Suprapubic skin (tissue), 4 donors: ENCODE measurements at regions not wholly inside any gene's neighbourhood (a gene's known extent, or its start where the extent isn't known, plus 50 kb on each side); places are given as distances from the start of the nearest gene placed in this dataset.

Experiments used
- DNase-seq, 2 donors: peaks; one replicate each; pipeline ENCODE4 v3.0.0-alpha.2; 2019; ENCODE audit warnings: low spot score in 2 of 2
- H3K27ac ChIP-seq: fragments of 200-600 bp; sonication (generic); one replicate; pipeline ENCODE4 v1.5.1; 2019
- H3K27me3 ChIP-seq: fragments of 200-600 bp; sonication (generic); one replicate; pipeline ENCODE4 v1.5.1; 2019
- H3K36me3 ChIP-seq: fragments of 200-600 bp; sonication (generic); one replicate; pipeline ENCODE4 v1.5.1; 2019
- H3K4me1 ChIP-seq: fragments of 200-600 bp; sonication (generic); one replicate; pipeline ENCODE4 v1.5.1; 2019
- H3K4me3 ChIP-seq: fragments of 200-600 bp; sonication (generic); one replicate; pipeline ENCODE4 v1.5.1; 2019; ENCODE audit warnings: mild to moderate bottlenecking
- H3K9me3 ChIP-seq: fragments of 200-600 bp; sonication (generic); one replicate; pipeline ENCODE4 v1.5.1; 2019
- CTCF ChIP-seq, 2 donors: fragments of 200-600 bp in 1 of 2; fragments of 450-650 bp in 1 of 2; sonication (generic) in 1 of 2; IDR thresholded peaks; one replicate each; pipeline ENCODE4 v1.5.1; 2016 to 2019; ENCODE audit warnings: antibody characterized with exemption in 2 of 2, mild to moderate bottlenecking in 1 of 2, moderate library complexity in 1 of 2
- EP300 ChIP-seq: sonication (generic); formaldehyde crosslinking; IDR thresholded peaks from one replicate; pipeline ENCODE4 v1.6.1; 2017; ENCODE audit warnings: antibody characterized with exemption
- POLR2A ChIP-seq, 2 donors: fragments of 450-650 bp; IDR thresholded peaks; one replicate each; pipeline ENCODE4 v1.6.1; 2017; ENCODE audit warnings: antibody characterized with exemption in 2 of 2, mild to moderate bottlenecking in 2 of 2, moderate library complexity in 2 of 2
- POLR2AphosphoS5 ChIP-seq, 3 donors: sonication (generic); formaldehyde crosslinking; IDR thresholded peaks; one replicate each; pipeline ENCODE4 v1.6.1; 2017; ENCODE audit warnings: antibody characterized with exemption in 3 of 3
- WGBS: methylation state at CpG from one replicate; pipeline ENCODE4 v1.1.5; 2018; 5-methylcytosine and 5-hydroxymethylcytosine counted together

GRCh38 chr20:21947406-21947805 is 241.9 kb downstream of the PAX1 start:
- Histone ChIP-seq H3K36me3 (no peaks in the 10 kb centered on the region), H3K4me1 (no peaks in the 10 kb centered on the region), H3K9me3 (no peaks in the 10 kb centered on the region), H3K4me3 (no peak overlapping the region), H3K27ac (no peak overlapping the region), H3K27me3 (no peaks in the 10 kb centered on the region)
- WGBS = 47% methylated on average over 2 of the region's 2 CpGs
- TF ChIP-seq CTCF (IDR thresholded peaks at IDR 0.05) (no peak), EP300 (no peak), POLR2A (IDR thresholded peaks at IDR 0.05) (no peak), POLR2AphosphoS5 (IDR thresholded peaks at IDR 0.05) (no peak)
- no peak for DNase-seq

- TF ChIP-seq CTCF (IDR thresholded peaks at IDR 0.05) = no peak
- no peak for TF ChIP-seq POLR2AphosphoS5 (IDR thresholded peaks at IDR 0.05)
- TF ChIP-seq POLR2A (IDR thresholded peaks at IDR 0.05) = no peak
- no peak for TF ChIP-seq EP300
- Histone ChIP-seq H3K36me3 (no peaks in the 10 kb centered on the region), H3K4me1 (no peaks in the 10 kb centered on the region), H3K27ac (no peak overlapping the region), H3K9me3 (no peaks in the 10 kb centered on the region), H3K27me3 (no peaks in the 10 kb centered on the region), H3K4me3 (no peak overlapping the region)
- 89% methylated on average over 4 of the region's 5 CpGs for WGBS
- no peak for DNase-seq
Measured at GRCh38 chr20:21944227-21944626, 238.8 kb downstream of the PAX1 start.

GRCh38 chr20:21941941-21942805 is 236.7 kb downstream of the PAX1 start:
- WGBS = 75% methylated on average over 8 of the region's 8 CpGs
- H3K36me3 ChIP-seq = no peaks in the 10 kb centered on the region
- no peak for DNase-seq
- H3K4me3 ChIP-seq = no peak overlapping the region
- TF ChIP-seq CTCF (IDR thresholded peaks at IDR 0.05) (no peak), EP300 (no peak), POLR2A (IDR thresholded peaks at IDR 0.05) (no peak), POLR2AphosphoS5 (IDR thresholded peaks at IDR 0.05) (no peak)
- H3K27me3 ChIP-seq = no peaks in the 10 kb centered on the region
- no peaks in the 10 kb centered on the region for H3K4me1 ChIP-seq
- no peak overlapping the region for H3K27ac ChIP-seq
- no peaks in the 10 kb centered on the region for H3K9me3 ChIP-seq

GRCh38 chr20:21936720-21937380 is 231.4 kb downstream of the PAX1 start:
- no peaks in the 10 kb centered on the region for H3K9me3 ChIP-seq
- H3K27ac ChIP-seq = no peak overlapping the region
- H3K4me1 ChIP-seq = no peaks in the 10 kb centered on the region
- H3K4me3 ChIP-seq = no peak overlapping the region
- no peaks in the 10 kb centered on the region for H3K27me3 ChIP-seq
- no peaks in the 10 kb centered on the region for H3K36me3 ChIP-seq
- no peak for TF ChIP-seq POLR2AphosphoS5 (IDR thresholded peaks at IDR 0.05)
- no peak for TF ChIP-seq EP300
- DNase-seq = no peak
- WGBS = 37% methylated on average over 3 of the region's 3 CpGs

- 63% methylated on average over 4 of the region's 4 CpGs for WGBS
- H3K4me1 ChIP-seq = no peaks in the 10 kb centered on the region
- no peak for DNase-seq
Measured at GRCh38 chr20:21936261-21936660, 230.8 kb downstream of the PAX1 start.

More at GRCh38 chr20:21936261-21936660, 230.8 kb downstream of the PAX1 start:
- H3K36me3 ChIP-seq = no peaks in the 10 kb centered on the region
- no peaks in the 10 kb centered on the region for H3K27me3 ChIP-seq
- TF ChIP-seq EP300 (no peak), POLR2AphosphoS5 (IDR thresholded peaks at IDR 0.05) (no peak), POLR2A (IDR thresholded peaks at IDR 0.05) (no peak), CTCF (IDR thresholded peaks at IDR 0.05) (no peak)
- no peak overlapping the region for H3K4me3 ChIP-seq
- no peaks in the 10 kb centered on the region for H3K9me3 ChIP-seq
- no peak overlapping the region for H3K27ac ChIP-seq
